ENCODE measurements at regions not wholly inside any gene's neighbourhood (a gene's known extent, or its start where the extent isn't known, plus 50 kb on each side); places are given as distances from the start of the nearest gene placed in this dataset.

DNA sequence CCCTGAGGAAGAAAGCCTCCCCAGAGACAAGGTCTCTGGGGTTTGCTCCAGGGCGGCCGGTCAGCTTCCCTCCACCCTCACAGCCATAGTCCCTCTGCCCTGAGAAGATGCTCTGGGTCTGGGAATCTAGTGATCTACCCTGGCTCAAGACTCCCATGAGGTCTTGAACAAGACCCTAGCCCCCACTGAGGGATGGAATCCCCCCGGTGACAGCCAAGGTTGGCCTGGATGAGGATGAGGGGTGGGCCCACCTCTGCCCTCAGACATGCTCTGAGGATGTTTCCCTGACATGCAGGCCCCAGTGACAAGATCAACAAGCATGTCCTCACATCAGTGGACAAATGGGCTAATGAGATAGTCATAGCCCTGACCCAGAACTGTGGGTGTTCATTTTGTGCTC is 138.6 kb downstream of the C5orf15 start:
- DNase-seq, result no peak

DNA sequence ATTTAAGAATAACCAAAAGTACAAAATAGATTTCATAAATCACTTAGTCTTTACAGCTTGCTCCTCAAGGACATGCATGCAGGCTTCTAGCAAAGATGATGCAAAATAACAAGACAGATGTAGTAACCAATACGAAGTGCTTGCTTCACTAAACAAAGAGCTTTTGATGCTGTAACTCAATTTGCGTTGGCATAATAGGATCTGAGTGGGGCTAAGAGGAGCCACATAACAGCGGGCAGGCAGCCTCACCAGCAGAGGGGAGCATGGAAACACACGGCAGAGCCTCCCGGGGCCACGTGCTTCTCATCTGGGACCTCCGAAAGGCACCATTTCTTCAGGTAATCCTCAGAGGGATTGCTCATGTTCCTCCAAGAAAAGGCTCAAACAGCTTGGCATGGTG is 139.7 kb downstream of the C5orf15 start:
- DNase-seq, result no peak

DNA sequence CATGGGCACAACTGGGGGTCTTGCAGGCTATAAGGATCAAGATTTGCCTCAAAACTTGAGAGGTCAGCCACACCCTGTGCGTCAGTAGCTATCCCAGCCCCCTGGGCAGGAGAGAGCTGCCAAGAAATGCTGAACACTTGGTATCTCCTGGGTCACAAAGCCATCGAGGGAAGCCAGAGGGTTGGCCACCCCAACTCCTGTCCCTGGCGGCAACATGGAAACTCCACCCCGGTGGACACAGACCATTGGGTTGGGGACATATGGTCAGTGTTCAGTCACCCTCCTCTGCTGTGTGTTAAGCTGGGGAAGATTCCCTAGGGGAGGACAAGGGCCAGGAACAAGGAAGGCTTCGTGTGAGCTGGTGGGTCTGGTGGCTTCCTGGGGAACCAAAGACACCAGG is 140.6 kb downstream of the C5orf15 start:
- no peak for DNase-seq

DNA sequence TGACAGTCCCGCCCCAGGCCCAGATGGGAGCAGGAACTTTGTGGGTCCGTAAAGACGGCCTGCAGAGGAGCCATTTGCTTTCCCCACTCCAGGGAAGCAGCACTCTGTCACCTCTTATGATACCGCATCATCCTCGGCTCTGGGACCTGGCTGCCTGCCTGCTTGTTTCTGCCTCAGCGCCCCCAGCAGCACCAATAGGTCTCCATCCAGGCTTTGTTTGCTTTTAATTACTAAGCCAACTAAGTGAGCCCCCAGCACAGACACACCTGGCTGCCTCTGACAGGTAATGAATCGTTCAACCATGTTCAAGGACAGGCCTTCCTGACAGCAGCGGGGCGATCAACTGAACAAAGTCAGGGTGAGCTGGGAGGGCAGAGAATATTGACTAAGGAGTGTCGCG is 141.4 kb downstream of the C5orf15 start:
- DNase-seq, result peak; percentile 61

DNA sequence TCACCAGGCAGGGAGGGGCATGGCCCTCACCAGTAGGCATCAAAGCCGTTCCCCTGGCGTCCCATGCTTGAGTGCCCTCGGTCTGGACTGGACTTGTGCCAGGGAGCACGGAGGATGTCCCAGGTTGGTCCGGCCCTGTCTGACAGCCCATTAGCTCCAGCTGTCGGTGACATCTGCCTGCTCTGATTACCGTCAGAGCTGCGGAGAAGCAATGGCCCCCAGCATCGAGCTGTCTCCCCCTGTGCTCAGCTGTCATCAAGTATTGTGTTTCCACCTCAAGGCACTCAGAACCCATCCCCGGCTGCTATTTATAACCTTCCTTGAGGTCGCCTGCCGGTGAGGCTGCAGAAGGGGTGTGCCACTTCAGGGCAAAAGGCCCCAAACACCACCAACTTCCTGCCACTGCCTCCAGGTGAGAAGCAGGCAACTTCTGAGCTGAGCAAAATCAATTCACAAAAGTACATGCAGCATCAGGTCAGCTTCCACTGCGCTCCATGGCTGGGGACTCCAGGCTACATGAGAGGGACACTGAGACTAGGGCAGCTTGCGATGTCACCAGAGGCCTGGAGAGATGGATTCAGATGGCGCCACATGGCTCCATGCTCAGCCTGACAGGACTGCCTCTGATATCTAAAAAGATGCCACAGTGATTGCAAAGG is 142.7 kb downstream of the C5orf15 start:
- DNase-seq, result peak; percentile 69

DNA sequence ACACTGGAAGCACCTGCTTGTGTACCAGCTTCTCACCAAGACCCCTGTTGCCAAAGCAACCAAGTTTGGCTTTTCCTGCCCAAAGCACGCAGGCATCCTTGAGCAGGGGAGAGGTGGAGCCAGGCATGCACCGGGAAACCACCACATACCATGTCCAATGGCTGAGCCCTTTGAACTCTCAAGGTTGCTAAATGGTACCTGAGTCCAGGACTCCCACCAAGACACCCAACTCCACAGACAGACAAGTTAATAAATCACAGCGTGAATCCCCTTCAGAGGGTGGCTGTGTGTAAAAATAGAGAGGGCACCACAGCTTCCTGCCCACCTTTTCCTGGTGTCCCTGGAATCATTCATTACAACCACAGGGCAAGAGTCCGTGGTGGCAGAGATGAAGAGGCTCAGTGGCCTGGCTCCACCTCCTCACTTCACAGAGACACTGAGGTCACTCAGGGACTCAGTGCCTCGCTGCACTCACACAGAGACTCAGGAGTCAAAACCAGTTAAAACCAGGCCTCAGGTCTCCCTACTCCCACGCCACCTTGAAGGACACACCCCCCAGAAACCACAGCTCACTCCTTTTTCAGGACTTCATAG is 143.7 kb downstream of the C5orf15 start:
- peak; percentile 35 for DNase-seq

DNA sequence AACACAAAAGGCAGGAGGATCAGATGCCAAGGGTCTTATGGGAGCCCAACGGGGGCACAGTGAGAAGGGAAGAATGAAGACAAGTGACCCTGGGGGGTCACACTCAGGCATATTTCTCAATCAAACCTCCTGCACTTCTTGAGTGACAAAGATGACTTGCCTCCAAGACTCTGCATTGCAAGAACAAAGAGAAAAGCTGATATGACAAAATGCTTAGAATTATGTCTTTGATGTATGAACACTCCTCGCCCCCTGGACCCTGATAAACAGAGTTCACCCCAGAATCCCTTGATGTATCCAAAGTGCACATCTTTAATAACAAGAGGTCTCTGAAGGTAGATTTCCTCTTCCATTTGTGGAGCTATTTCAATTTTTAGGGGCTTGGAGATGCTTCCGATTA is 146.5 kb downstream of the C5orf15 start:
- no peak for DNase-seq

DNA sequence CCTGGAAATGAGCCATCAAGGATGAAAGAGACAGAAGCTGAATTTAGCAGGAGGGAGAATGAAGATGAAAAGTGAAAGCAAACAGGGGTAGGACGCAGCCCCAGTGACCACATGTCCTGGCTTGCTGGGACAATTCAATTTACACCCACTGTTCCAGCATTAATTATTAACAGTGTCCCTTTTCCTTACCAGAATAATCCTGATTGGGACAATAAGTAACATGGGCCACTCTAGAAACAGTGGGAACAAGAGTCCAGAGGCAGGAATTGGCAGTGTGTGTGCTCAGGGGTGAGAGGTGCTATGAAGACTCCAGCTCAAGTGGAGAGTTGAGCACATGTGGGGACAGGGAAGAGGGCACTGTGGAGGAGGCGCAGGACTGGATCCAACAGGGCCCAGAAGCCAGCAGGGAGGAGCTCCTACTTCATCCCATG is 147.1 kb downstream of the C5orf15 start:
- no peak for DNase-seq

DNA sequence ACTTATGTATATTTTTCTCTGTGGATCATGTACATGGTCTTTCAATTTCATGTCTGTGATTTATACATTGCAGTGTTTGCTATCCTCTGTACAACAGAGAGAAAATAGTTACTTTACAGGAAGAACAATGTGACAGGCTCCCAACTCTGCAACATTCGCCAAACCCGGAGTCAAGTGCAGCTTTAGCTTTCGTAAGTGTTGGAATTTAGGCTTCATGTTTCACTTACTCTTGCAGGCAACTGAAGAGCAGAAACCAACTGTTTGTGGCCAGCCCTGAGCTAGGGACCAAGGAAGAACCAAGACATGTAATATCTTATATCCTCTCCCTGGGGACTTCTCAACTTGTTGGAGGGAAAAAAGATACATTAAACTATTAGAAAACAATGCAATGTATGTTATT is 147.9 kb downstream of the C5orf15 start:
- no peak for DNase-seq

DNA sequence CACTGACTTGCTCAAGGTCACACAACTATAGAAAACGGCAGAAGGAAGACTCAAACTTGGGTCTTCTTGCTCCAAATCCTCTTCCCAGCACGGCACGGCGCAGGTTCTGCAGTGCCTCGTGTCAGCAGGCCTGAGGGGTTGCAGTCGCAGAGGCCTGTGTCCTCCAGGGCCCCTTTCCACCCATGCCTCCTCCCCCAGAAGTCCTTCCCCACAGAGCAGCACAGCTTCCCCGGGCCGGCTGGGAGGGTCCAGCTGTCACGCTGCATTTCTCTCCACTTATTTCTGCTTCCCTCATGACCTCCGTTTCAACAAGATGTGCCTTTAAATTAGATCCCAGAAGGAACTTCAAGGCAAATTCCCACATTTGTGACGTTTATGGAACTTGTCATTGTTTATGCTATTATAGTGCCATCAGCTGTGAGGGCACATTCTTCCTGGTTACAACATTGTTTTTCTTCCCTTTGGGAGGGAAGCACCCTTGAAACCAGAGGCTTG is 148.4 kb downstream of the C5orf15 start:
- DNase-seq, result peak; percentile 47

DNA sequence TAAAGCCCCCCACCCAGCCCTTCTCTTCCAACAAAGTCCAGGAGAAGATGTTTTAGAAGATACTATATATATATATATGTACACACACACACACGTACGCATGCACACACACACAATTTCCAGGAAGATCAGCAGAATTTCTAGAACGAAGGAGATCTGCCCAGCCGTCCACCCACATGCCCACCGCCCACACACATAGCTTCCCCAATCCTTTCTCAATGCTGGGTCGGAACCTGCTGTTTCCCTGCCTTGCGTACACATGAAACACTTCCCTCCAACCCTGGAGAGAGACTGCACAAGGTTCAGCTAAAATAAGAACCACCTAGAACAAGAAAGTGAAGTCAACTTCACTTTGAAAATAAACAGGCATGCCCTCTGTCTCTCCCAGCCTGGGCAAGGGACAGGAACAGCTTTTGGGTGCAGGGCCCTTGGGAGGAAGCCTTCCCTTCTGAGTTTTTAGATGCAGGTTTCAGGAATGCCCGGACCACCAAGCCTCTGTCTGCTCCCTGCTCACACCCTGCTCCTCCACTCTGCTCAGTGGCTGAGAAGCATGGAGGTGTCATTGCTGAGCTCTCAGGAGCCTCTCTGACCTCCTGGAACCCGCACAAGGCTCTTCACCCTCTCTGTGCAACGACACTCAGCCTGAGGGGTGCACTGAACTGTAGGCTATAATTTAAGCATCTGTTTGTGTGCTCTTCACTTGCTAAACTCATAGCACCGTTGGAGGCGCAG is 149.4 kb downstream of the C5orf15 start:
- no peak for DNase-seq

DNA sequence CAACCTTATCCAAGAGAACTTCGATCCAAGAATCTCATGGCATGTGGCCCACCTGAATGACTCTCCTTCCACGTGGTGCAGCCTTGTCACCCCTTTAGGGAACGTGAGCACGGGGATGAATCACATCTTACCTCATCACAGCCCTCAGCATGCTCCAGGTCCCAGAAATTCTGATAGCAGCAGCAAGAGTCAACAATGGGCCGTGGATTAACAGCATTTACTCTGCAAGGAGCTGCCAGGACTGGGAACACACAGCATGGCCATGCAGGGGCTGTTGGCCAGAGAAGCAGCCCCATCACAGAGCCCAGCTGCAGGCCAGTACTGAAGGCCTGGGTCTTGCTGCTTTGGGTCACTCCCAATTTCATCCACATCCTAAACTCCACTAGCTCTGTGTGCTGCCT is 150.4 kb downstream of the C5orf15 start:
- no peak for DNase-seq

DNA sequence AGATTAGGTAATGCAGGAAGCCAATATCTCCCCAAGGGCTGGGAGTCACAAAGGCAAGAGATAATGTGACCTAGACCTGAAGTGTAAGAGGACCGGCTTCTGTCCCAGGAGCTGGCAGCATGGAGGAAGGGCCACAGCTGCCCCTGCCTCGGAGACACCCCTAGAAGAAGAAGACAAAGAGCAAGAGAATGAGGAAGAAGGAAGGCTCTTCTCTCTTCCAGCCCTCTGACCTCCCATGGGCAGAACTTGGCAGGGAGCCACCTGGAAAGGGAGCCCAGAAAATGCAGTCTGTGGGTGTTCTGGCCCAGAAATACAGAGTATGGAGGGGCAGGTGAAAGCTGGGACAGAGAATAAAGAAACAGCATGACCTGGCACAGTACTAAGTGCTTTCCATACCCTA is 151.0 kb downstream of the C5orf15 start:
- no peak for DNase-seq

DNA sequence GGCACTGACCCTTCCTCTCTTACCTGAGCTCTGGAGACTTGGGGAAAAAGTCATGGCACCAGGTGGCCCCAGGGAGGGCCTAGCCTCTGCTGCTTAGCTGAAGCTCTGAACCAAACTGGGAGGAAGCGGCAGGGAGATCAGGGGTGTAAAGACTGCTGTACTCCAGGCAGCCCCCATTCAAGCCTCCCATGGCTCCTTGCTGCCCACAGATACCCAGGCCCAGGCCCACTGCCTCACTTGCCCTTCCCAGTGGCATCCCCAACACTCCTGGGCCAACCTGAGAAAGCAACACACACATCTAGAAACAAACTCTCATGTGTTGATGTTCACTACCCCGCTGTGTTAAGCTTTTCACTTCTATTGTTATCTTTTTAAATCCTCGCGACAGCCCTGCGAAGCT is 151.6 kb downstream of the C5orf15 start:
- DNase-seq, result no peak

DNA sequence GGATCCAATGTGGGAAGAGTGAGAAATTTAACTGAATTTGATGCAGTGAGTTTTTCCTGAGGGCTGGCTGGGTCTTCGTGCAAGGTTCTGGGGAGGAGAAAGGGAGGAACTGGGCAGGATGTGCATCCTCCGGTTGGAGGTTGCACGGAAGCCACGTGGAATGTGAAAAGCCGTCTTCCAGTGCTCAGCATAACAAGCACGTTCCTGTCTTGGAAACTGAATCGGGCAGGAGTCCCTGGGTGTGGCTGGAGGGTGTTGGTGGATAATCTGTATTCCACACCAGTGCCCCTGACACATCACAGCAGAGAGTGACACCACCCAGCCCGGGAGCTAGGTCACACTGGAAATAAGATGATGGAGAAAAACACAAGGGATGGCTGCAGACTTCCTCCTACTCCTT is 154.3 kb downstream of the C5orf15 start:
- no peak for DNase-seq

DNA sequence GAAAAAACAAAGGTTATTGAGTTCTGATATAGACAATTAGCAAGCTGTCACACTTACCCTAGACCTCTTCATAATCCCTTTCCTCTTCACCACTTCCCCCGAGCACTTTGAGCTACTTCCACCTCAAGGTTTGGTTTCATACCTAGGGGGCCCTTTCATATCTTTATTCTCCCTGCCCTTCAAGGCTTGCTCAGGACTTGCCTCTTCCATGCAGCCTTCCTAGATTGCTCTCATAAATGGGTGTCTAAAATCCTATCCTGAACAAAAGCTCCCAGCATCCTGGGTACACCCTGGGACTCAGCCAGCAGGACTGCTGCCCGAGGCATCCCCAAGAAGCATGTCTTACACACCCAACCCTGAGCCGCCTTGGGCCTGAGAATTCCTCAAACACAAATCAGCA is 157.3 kb downstream of the C5orf15 start:
- DNase-seq, result no peak

DNA sequence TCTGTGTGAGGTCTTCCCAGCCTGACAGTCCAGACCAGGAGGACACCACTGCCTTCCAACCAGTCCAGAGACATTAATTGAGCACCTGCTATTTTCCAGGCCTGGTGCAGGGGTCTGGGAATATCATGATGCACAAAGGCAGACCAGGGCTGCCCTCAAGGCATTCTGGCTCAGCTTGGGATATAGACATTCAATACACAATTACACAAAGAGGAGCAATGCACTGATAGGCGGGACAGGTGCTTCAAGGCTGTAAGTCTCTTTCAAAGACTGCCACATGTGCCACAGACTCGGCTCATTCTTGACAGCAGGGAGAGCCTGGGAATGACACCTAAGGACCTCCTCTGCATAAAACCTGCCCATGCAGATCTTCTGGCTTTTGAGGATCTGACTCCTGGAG is 158.6 kb downstream of the C5orf15 start:
- DNase-seq, result no peak

DNA sequence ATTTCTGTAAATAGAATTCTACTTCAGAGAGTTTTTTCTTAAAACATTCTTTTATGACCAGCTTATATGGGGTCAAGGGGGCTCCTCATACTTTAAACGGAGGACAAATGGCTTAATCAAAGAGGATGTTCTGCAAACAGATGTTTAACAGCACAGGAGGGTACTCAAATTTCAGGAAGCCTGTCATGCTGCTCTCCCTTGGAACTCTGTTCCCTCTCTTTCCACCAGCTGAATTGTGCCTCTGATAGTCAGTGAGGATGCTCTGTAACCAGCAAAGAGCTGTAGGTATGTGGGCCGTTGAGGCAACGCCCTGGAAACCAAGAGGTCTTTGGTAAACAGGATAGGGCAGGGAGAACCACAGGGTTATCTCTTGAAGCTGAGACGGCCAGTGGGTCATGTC is 161.1 kb downstream of the C5orf15 start:
- no peak for DNase-seq

DNA sequence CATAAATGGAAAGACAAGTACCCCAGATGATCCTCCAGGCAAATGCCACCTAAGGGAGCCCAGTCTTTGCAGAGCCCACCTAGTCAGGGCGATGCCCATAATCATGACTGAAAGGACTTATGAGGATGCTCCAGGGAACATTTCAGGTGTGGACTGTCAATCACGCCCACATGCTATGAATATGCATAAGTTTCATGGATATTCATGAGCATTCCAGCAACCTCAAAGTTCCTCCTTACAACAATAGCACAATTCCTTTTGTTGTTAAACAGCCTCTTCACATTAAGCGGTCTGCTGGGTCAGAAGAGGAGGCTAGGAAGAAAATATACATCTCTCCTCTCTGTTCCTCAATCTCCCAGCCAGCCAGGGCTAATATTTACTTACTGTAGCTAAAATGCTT is 161.6 kb downstream of the C5orf15 start:
- DNase-seq, result no peak

DNA sequence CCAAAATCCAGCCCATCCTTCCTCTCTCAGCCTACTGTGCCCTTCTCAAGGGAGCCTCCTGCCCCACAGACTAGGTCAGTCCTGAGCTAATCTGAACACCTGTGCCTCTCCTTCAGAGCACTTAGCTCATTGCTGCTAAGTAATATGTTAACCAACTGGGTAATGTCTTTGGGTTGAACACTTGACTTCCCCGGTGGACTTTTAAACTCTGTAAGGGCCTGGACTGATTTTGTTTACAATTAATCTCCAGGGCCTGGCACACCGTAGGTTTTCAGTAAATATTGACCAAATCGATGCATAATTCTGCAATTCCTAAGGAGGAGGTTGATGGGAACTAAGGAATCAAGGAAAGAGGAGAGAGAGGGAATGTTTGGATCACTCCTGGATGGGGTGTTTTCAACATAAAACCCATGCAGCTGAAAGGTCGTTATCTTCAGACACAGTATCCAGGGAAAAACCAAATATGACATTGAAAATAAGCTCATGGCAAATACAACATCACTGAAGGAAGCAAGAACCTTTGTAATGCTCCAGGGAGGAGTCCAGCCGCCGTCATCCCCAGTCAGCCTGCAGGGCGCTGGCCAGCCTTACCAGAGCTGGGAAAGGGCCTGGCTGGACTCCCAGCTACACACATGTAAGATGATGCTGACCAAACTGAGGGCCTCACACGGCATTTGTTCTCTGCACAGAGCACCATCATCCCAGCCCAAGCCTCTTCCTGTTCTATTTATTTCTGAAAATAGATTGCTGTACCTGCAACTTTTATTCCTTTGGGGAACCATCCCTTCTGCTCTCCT is 166.3 kb downstream of the C5orf15 start:
- no peak for DNase-seq

DNA sequence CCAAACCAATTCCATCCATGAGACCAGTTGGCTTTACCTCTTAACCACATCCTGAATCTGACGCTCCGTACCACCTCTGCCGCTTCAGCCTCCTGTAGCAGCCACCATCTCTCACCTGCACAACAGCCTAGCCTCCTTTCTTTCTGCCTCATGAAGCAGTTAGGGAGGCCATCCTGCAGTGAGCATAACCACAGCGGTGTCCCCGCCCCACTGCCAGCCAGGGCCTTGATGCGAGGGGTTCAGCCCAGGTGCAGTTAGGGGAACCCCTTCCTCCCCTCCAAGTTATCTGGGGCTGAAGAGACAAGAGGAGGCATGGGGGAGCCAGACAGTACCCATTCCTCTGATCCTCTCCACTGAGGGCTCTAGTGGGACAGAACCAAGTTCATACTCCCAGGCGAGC is 167.0 kb downstream of the C5orf15 start:
- DNase-seq, result no peak

DNA sequence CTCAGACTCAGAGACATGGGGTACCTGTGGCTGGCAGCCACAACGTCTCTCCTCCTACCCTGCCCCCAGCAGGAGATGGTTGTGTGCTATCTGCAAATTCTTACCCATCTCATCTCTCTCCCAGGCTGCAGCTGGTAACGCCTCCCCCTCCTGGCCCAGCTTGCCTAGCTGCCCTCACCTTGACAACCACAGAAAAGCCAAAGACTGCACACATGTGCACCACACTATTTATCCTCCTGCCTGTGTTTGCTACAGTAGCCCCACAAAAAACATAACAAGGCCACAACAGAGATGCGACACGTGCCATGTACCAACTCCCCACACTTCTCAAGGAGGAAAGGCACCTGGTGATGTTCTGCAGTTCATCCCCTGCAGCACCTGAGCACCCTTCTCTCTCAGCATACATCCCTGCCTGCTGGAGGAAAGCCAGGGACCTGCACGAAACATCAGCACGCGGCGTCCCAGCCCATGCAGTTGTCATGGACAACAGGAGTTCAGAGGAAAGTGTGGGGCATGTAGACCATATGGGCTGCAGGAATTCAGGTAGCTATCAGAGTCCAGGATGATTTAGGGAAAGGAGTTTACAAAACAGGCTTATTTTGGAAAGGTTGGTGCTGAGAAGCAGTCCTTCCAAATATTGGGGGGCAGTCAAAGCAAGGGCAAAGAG is 168.7 kb downstream of the C5orf15 start:
- DNase-seq, result no peak
